Ectodermal cell (in vitro differentiated cells): ENCODE measurements at regions not wholly inside any gene's neighbourhood (a gene's known extent, or its start where the extent isn't known, plus 50 kb on each side); places are given as distances from the start of the nearest gene placed in this dataset.

Source experiments
- H3K27ac ChIP-seq: 2 replicates; pipeline ENCODE4 v1.7.0; 2013; ENCODE audit warnings: mild to moderate bottlenecking, low read depth, low read length; ENCODE audit not compliant: insufficient read depth, poor library complexity, severe bottlenecking
- H3K27me3 ChIP-seq: 2 replicates; pipeline ENCODE4 v1.7.0; 2013; ENCODE audit warnings: mild to moderate bottlenecking, low read length; ENCODE audit not compliant: insufficient read depth, control insufficient read depth, poor library complexity, severe bottlenecking
- H3K36me3 ChIP-seq: one replicate; pipeline ENCODE4 v1.7.0; 2013; ENCODE audit warnings: low read length; ENCODE audit not compliant: control insufficient read depth, insufficient read depth
- H3K4me1 ChIP-seq: one replicate; pipeline ENCODE4 v1.7.0; 2013; ENCODE audit warnings: low read length; ENCODE audit not compliant: control insufficient read depth, insufficient read depth
- H3K4me3 ChIP-seq: 2 replicates; pipeline ENCODE4 v1.7.0; 2013; ENCODE audit warnings: low read depth, low read length, control low read depth; ENCODE audit not compliant: insufficient read depth
- H3K9me3 ChIP-seq: 2 replicates; pipeline ENCODE4 v1.7.0; 2013; ENCODE audit warnings: mild to moderate bottlenecking, low read length, moderate library complexity; ENCODE audit not compliant: control insufficient read depth
- WGBS, 2 experiments: methylation state at CpG; one replicate each; pipeline ENCODE4 v1.1.7; 2013; ENCODE audit warnings: missing lambda C conversion rate in 2 of 2; 5-methylcytosine and 5-hydroxymethylcytosine counted together

DNA sequence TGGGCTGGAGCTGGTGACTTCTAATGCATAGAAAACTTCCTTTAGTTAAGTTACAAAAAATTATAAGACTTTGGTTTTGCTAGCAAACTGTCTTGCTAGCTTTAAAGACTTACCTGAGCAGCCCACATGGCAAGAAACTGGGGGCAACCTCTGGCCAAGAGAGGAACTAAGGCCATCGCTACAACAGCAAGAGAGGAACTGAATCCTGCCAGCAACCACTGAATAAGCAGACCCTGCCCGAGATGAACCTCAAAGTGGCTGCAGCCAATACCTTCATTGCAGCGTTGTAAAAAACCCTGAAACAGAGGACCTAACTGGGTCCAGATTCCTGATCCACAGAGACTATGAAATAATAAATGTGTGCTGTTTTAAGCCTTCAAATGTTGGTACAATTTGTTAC lies 54.6 kb upstream of the STARD3NL start:
- Histone ChIP-seq H3K36me3 (no peaks in the 10 kb centered on the region), H3K4me3 (no peak overlapping the region), H3K4me1 (no peaks in the 10 kb centered on the region), H3K27ac (no peak overlapping the region), H3K27me3 (no peaks in the 10 kb centered on the region), H3K9me3 (no peaks in the 10 kb centered on the region)
- 94 to 97% methylated on average over 3 of the region's 3 CpGs for WGBS, 2 experiments

DNA sequence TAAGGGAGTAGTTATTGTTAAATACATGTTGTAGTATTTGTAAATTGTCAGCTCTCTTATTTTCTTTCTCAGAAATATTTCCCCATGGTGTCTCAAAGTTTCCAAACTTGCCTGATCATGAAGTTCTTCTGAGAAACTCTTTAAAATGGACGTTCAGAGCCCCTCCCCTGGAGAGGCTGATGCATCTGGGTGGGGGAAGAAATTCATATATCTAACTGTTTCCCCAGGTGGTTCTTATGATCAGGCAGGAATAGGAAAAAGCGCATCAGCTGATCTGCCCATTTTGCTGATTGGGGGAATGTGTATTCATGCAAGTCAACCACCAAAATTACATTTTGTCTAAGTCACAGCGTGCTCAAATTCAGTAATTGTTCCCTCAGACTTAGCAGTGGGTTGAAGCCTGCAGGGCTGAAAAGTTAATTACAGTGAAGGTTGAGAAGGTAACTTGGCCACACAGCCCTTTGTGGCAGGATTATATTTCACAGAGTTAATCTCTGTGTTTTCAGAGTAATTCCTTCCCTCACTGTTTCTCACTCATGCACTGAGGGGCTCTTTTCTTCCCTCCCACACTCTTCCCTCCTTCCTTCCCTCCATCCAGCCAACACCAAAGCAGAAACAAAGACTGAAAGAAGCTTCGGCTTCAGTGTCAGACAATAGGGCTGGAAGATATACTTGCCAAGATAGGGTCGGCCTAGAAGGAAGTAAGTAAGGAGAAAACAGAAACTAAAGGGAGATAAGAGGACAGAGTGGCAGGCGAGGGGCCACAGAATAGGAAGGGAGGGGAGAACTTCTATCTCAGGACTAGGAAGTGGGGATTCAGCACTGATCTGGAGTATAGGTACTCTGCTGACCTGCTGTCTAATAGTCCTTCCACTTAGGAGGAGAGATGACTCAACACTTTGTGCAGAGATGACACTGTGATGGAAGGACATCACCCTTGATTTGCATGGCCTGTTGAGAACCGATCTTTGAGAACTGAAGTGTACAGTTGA lies 50.5 kb upstream of the STARD3NL start:
- Histone ChIP-seq H3K27ac (no peak overlapping the region), H3K36me3 (no peaks in the 10 kb centered on the region), H3K4me3 (no peak overlapping the region), H3K27me3 (no peaks in the 10 kb centered on the region), H3K4me1 (no peaks in the 10 kb centered on the region), H3K9me3 (no peaks in the 10 kb centered on the region)
- WGBS, 2 experiments = 86 to 89% methylated on average over 7 of the region's 7 CpGs
